HEK293 (cell line): ENCODE measurements at regions not wholly inside any gene's neighbourhood (a gene's known extent, or its start where the extent isn't known, plus 50 kb on each side); places are given as distances from the start of the nearest gene placed in this dataset.

Source experiments
- MZF1 ChIP-seq: fragments of 450-650 bp; formaldehyde crosslinking; IDR thresholded peaks from 2 replicates; pipeline ENCODE4 v1.5.1; 2017; ENCODE audit warnings: missing biosample characterization, missing genetic modification characterization, borderline replicate concordance
- ZBTB48 ChIP-seq: fragments of 450-650 bp; formaldehyde crosslinking; IDR thresholded peaks from 2 replicates; pipeline ENCODE4 v1.5.1; 2016; ENCODE audit warnings: missing biosample characterization, missing genetic modification characterization
- ZBTB8A ChIP-seq: fragments of 450-650 bp; formaldehyde crosslinking; IDR thresholded peaks from 2 replicates; pipeline ENCODE4 v1.5.1; 2016; ENCODE audit warnings: missing biosample characterization, missing genetic modification characterization
- TF ChIP-seq, protein P1 (sequence below): fragments of 450-650 bp; formaldehyde crosslinking; IDR thresholded peaks from 2 replicates; pipeline ENCODE4 v1.5.1; 2016; ENCODE audit warnings: missing biosample characterization, missing genetic modification characterization

DNA sequence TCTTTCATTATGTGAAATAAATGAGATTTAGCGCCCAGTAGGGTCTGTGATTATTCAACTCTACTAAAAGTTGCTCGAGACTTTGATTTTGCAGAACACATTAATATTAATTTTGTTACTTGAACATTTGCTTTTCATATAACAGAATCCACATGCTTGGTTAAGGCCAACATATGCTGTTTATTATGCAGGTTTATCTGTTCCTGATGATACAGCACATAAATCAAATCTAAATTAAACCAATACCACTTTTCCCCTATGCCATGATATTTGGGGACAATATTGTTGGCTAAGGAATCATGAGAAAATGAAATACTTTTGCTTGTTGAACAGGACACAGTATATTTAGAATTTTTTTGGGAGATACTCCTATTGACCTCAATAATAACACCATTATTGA lies 291.1 kb downstream of the USP25 start:
- TF ChIP-seq, protein P1, sequence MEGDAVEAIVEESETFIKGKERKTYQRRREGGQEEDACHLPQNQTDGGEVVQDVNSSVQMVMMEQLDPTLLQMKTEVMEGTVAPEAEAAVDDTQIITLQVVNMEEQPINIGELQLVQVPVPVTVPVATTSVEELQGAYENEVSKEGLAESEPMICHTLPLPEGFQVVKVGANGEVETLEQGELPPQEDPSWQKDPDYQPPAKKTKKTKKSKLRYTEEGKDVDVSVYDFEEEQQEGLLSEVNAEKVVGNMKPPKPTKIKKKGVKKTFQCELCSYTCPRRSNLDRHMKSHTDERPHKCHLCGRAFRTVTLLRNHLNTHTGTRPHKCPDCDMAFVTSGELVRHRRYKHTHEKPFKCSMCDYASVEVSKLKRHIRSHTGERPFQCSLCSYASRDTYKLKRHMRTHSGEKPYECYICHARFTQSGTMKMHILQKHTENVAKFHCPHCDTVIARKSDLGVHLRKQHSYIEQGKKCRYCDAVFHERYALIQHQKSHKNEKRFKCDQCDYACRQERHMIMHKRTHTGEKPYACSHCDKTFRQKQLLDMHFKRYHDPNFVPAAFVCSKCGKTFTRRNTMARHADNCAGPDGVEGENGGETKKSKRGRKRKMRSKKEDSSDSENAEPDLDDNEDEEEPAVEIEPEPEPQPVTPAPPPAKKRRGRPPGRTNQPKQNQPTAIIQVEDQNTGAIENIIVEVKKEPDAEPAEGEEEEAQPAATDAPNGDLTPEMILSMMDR (tag by site-specific recombination) = no peak
- TF ChIP-seq ZBTB8A (tag by site-specific recombination) (no peak), ZBTB48 (tag by site-specific recombination) (no peak), MZF1 (tag by site-specific recombination) (no peak)
